ENCODE measurements at regions not wholly inside any gene's neighbourhood (a gene's known extent, or its start where the extent isn't known, plus 50 kb on each side); places are given as distances from the start of the nearest gene placed in this dataset.

DNA sequence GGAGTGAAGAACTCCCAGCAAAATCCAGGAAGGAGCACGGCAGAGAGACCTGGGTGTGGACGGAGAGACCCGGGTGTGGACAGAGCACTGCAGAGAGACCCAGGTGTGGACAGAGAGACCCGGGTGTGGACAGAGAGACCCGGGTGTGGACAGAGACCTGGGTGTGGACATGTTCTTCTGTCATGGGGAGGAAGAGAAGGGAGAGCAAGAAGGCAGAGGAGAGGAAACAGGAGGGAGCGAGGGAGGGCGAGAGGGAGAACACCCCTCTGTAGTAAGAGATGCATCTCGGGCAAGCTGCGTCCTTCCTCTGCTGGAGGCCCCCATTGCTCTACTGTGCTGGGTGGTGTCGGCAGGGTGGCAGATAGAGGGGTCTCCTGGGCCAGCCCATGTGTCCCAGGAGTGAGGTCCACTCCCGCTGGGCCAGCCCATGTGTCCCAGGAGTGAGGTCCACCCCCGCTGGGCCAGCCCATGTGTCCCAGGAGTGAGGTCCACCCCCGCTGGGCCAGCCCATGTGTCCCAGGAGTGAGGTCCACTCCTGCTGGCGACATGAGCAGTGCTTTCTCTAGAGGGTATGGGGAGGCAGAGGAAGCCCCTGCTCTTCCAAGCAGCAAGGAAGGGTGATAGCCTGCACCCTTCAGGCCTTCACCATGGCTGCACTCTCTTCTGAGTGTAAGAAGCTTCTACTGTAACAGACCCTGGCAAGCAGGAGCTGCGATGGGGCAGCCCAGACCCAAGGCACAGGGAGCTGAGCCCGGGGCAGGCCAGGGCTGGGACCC lies 934.2 kb downstream of the BRD1 start:
- DNase-seq = no peak

DNA sequence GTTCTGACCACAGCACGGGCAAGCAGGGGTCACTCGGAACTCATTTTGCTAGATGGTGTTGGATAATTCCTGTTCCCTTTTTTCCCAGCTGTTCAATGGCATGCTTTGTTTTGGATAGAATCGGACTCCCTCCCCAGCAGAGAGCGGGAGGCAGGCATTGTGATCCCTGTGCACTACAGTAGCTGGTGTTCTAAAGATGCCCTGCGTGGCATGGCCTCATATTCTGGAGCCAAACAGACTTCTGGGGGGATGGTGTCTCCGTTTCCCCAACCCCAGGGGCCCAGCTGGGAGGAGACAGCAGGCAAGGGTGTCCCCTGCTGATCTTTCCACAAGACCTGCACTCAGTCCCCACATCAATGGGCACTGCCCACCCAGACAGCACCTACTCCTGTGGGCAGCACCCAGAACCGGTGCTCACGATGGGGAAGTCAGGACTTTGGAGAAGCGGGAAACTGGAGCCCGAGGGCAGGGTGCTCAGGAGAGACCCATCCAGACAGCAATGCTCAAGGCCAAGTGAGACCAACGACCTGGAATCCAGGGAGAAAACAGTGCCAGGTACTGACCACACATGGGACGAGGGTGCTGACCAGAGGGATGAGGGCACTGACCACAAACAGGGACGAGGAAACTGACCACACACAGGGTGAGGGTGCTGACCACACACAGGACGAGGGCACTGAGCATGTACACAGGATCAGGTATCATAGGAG lies 934.9 kb downstream of the BRD1 start:
- DNase-seq = no peak

DNA sequence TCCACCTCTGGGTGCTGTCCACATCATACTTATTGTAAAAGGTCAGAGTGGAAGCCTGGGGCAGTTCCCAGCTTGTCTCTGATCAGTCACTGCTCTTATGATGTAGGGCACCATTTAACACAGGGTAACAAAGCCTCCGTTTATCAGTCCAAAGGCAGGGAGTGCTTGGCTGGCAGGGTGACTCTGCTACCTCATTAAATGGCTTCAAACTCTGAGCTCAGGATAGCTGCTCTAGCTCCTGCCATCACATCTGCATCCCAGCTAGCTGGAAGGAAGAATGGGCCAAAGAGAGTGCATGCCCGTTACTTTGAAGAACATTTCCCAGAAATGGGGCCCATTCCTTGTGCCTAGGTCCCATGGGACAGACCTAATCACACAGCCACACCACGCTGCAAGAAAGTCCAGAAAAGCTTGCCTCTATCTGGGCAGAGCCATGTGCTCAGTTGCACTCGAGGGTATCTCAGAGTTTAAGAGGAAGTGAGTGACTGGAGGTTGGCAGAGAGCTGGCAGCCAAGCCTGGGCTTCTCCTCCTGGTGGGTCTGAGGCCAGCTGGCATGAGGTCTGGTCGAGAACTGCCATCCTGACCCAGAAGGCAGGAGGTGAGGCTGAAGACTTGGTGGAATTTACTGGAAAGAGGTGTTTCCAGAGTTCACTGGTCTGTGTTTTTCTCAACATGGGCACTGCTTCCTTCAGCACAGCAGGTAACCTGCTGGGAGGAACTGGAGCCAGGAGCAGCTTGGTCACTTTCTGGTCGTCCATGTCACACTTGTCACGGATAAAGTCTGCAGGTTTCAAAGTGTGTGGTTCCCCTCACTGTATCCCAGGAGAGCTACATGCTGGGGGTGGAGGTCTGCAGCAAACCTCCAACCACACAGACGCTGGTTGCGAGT lies 935.7 kb downstream of the BRD1 start:
- no peak for DNase-seq

DNA sequence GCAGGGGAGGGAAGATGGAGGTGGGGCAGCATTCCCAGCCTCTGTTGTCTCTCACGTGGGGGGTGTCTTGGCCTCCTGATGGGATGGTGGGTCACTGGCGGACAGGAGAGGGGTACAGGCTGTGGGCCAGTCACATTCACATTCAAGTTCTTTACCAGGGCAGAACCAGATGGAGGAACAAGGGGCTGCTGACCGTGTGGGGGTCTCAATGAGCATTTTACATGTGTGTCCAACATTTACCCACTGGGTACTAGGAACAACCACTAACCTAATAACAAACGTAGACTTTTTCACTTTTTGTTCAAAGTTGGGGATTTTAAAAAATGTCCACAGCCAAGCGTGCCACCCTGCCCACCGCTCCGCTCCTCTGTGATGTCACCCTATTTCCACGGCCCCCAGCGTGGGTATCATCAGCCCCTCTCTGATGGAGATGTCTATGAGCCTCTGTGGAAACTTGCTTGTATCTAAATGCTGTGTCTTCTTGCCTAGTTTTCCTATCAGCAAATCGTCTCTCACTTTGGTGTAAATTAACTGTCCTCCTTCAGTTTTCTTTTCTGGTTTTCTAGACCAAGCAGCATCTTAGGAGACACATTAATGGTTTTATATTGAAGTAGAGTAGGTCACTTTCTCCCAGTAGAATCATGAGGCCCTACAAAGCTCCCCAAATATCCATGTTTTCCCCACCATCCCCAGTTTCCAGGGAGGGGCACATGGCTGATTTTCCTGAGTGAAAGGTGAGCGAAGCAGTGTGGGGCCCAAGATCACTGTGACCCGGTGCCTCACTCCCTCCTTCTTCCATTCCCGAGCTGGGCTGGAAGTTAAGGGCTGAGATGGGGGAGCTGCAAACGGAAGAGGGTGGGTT lies 936.7 kb downstream of the BRD1 start:
- no peak for DNase-seq

DNA sequence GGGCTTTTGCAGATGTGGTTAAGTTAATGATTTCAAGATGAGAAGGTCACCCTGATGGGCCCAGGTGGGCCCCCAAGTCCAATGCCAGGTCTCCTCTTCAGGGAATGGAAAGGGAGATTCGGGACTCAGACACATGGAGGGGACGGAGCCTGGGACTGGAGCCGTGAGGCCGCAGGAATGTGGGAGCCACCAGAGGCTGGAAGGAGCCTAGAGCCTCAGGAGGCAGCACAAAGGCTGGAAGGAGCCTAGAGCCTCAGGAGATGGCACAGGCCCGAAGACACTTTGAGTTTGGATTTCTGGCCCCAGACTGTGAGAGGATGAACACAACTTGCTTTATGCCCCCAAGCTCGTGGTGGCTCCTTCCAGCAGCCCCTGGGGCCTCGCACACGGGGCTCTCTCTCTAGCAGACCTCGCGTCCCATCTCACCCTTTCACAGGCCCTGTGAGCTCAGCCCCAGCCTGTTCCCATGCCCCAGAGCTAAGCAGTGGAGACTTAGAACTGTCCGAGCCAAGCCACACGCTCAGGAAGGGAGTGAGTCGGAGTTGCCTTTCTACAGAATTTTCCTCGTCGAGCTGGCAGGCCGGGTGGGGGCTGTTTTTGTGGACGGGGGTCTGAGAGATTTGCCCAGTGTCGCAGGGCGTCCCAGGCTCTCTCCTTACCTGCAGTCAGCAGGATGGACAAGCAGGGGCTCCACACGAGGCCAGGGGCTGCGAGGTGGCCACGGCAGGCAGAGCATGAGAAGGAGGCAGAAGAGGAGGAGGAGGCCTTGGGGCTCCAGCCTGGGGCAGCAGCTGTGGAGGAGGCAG lies 937.6 kb downstream of the BRD1 start:
- no peak for DNase-seq

DNA sequence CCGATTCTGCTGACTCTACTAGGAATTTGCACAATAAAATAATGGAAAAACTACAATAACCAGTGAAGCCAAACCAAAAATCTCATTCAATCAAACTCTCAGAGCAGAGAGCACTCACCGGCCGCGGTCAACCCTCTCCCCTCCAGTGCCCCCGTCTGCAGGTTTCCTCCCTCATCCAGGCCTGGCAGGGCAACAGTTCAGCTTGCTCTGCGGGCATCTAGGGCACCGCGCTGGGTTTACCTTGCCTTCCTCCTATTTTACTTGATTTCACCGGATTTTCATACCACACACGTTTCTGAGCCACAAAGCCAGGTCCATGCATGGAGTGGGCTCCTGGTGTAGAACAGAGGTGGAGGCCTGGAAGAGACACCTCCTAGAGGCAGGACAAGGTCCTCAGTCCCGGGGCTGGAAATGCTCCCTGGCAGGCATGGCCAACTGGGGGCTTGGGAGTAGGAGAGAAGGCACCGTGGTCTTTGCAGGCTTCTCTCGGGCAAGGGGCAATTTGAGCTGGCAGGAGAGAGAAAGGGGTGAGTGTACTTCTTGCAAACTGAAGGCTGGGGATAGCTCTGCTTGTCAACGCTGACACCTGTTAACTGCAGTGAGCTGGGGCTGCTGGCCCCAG lies 938.4 kb downstream of the BRD1 start:
- DNase-seq = no peak

DNA sequence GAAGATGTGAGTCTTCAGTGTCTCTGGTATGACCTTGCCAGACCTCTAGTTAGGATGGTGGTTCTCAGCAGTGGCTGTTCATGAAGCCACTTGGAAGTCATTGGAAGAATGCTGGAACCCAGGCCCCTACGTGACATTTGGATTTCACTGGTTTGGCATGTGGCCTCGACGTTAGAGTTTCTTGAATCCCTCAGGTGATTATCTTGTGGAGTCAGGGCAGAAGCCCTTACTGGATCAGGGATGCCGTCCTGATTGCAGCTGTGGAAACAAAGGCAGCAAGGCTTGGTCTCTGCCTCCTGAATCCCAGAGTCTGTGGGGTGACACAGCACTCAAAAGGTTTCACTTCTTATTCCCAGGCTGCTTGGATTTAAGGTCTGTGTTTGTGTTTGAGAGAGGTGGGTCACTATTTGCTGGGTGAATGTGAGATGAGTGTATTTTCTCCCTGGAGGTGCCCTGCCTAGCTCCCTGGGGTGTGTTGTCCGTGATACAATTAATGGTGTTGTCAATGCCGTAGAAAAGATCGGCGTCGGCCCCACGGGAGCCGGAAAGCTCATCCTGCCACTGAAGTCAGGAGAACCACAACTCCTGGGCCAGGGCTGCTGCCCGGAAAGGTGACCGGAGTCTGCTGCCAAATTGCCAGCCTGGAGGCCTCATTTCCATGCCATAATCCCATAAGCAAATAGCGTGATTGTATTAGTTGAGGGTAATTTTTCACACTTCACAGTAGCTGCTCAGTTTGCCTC lies 939.0 kb downstream of the BRD1 start:
- DNase-seq = no peak

DNA sequence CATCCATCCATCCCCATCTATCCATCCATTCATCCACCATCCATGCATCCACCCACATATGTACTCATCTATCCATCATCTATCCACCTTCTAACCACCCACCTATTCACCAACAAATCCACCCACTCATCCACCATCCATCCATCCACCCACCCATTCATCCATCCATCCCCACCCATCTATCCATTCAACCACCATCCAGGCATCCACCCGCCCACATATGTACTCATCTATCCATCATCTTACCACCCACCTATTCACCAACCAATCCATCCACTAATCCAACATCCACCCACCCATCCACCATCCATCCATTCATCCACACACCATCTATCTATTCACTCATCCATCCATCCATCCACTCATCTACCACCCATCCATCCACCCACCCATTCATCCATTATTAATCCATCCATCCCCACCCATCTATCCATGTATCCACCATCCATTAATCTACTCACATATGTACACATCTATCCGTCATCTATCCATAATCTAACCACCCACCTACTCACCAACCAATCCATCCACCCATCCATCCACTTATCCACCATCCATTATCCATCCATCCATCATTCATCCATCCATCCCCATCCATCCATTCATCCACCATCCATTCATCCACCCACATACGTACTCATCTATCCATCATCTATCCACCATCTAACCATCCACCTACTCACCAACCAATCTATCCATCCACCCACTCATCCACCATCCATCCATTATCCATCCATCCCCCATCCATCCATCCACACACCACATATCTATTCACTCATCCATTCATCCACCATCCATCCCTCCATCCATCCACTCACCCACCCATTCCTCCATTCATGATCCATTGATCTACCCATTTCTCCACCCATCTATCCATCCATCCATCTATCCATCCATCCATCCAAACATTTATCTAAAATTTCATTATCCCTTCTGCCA lies 940.0 kb downstream of the BRD1 start:
- no peak for DNase-seq

DNA sequence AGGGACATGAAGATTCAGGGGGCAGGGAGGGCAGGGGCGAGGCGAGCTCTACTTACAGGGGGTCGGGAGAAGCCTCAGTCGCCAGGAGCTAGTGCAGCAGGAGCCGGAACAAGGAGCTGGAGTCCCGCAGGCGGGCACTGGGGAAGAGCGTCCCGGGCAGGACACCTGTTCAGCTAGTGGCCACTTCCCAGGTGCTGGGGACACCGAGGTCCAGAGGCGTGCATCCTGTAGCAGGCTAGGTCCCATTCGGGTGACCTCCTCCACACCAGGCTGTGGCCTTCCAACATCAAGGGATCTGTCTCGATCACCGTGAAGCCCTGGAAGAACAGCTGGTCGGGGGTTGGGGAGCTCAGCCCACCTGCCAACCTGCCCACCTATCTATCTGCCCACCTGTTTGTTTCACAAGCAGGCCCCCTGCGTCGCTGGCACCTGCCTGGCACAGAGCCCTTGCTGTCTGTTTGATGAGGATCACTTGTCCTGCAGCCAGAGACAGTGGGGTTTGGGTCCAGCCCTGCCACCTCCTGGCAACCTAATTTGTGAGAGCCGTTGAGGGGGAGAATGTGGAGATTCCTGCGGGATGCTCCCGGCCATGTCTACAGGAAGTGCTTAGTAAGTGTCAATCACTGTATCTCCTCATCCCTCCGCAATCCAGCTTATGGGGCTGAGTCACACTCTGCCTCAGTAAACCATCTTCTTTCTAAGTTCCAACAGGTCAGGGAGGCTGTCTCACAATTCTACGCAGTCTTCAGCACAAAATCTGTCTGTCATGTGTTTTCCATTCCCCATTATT lies 940.9 kb downstream of the BRD1 start:
- no peak for DNase-seq

DNA sequence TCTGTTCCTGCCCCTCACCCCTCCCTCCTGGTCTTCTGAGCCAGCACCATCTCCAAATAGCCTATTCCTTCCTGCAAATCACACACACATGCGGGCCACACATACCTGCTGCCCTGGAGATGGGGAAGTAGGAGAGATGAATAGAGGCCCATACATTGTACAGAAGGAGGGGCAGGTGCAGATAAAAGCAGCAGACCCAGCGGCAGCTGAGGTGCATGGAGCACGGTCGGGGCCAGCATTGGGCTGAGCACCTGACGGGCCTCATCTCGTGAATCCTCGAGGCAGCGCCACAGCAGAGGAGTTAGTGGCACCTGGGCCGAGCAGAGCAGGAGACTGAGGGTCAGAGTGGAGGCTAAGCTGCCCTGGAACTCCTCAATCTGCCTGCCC lies 941.8 kb downstream of the BRD1 start:
- DNase-seq = no peak

DNA sequence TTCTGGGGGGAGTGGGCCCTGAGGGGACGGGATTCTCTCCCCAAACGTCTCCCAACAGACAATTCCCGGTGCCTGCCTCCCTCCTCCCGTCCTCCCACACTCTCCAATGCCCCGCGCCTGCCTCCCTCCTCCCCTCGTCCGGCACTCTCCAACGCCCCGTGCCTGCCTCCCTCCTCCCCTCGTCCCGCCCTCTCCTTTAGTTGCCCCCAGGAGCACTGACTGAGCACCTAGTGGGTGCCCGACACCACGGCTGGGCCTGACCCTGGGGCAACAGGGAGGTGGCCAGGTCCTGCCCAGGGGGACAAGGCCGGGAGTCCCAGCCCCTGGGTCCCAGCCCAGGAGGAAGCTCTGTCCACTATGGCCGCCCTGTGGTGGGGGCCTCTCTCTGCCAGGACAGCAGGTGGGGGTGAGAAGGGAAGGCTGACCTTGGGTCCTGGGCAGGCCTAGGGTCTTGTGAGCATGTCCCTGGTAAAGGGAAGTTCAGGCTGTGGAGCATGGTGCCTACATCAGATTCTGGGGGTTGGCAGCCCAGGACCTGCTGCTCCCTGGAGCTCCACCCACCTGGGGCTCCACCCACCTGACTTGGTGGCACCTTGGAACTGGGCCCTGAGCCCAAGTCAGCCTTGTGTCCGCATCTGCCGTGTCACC lies 942.3 kb downstream of the BRD1 start:
- no peak for DNase-seq

DNA sequence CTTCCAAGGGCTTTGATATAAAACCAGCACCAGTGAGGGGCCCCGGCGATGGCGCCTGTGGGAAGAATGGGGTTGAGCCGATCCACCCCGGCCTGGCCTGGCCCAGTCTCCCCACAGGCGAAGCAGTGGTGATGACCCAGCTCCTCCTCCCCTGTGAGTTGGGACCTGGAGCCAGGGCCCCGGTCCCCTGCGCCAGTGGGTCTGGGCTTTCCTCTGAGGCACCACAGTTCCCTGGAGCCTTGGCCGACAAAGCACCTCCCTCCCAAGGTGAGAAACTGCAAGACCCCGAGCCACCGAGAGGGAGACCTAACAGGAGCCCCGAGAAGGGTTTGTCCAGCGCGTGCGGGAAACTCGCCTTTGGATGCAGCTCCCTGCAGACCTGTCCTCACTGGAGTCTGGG lies 942.9 kb downstream of the BRD1 start:
- DNase-seq = no peak

DNA sequence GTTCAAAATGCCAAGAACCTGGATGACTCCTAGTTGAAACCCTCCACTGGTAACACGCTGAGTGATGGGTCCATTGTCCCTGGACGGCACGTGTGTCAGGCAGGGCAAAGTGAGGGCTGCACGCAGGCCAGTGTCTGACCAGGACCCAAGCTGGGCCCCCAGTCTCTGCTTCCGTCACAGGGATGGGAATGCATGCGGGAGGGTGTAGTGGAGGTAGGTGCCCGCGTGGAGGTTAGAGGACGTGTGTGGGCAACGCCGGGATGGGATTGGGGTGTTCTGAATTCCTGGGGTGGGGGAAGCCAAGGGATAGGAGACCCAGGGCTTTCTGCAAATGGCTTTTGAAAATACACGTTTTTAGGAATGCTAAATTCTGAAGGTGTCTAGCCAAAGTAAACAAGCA lies 943.3 kb downstream of the BRD1 start:
- no peak for DNase-seq

DNA sequence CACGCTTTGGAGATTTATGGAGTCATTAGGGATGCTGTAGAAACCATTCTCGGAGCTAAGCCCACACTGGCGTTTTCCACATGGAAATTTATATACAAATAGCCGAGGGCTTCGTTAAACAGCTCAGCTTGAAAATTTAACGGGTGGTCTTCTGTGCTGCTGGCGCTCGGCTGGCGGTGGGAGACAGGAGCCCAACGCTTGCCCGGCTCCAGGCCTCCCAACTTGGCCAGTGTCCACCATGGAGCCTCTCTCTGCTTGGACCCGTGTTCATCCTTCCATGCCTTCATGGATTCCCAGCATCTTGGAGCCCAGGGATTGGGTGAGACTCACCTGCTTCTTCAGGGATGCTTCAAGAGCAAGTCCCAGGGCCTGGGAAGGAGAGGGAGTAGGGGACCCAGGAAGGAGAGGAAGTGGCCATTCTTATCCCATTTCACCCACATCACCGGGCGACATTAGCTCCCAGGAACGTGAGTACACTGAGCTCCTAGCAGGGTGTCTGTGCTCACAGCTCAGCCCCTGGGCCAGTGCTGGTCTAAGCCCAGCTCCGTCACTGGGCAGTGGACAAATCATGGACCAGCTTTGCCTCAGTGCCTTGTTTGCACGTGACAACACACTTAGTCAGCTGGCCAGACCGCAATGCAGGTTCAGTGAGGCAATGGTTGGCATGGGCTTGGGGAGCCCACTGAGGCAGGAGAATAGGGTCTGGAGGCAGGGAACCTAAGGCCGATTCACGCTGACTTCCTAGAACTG lies 944.3 kb downstream of the BRD1 start:
- no peak for DNase-seq

DNA sequence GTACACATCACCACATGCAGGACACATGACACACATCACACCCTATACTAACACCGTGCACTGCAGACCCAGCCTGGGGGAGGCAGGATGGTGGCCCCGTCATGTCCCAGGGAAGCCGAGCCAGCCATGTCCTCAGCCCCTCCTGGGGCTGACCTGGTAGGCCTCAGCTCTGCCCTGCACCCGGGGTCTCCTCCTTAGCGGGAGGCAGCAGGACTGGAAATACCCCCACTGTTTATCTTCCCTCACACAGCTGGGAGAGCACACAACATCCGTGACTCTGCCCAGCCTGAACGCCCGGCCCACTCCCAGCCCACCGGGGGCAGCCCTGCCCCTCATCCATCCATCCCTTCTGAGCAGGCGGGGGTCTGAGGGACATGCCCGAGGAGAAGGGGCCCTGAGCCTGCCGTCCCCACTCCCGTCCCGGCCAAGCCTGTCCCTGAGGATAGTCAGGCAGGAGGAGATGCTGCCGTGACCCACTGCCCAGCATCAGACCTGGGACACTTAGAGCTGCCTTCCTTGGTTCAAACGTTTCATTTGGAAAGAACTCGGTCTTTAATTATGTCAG lies 945.0 kb downstream of the BRD1 start:
- no peak for DNase-seq

DNA sequence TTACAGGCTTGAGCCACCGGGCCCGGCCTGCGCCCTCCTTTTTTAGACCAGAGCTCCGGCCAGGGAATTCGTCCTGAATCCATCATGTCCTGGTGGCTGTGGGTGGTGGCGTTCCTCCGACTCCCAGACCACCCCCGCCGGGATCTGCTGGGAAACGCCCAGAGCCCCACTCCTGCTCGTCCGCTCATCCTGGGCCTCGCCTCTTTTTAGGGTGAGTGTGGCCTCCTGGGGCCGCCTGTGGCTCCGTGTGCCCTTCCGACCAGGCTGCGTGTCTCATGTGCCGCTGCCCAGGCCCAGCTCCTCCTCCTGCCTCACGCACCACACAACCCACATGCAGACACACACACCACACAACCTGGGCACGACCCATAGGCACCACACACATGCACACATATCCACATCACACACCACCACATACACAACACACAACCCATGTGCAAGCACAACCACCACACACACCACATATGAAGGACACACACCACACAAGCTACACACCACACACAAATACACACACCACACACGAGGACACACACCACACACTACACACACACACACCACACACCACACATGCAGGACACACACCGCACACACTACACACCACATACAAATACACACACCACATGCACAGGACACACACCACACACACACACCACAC lies 946.2 kb downstream of the BRD1 start:
- no peak for DNase-seq
